ENCODE measurements at regions not wholly inside any gene's neighbourhood (a gene's known extent, or its start where the extent isn't known, plus 50 kb on each side); places are given as distances from the start of the nearest gene placed in this dataset.
A peak's percentile ranks its signal among the peaks of the same experiment; 100 is the strongest.

GRCh38 chr2:219851169-219851568 lies 223.7 kb downstream of the SLC4A3 start:
- H3K9ac ChIP-seq (ENCODE audit: low read length) = no peak overlapping the region
- no peak overlapping the region for H3K23ac ChIP-seq (ENCODE audit: low read length)
- no peak overlapping the region for H2BK5ac ChIP-seq (ENCODE audit: low read length)
- no peak overlapping the region for H3K27ac ChIP-seq (ENCODE audit: low read depth, low read length)
- H4K5ac ChIP-seq (ENCODE audit: low read length) = no peak overlapping the region
- H3K4me1 ChIP-seq (ENCODE audit: control insufficient read depth, low read depth, low read length) = peaks cover 3% of the 10 kb centered on the region
- H3K18ac ChIP-seq (ENCODE audit: low read length) = no peak overlapping the region
- no peaks in the 10 kb centered on the region for H3K79me1 ChIP-seq (ENCODE audit: low read length)
- no peak overlapping the region for H3K4me2 ChIP-seq (ENCODE audit: low read length)
- DNase-seq = peak; percentile 58
- no peaks in the 10 kb centered on the region for H3K79me2 ChIP-seq (ENCODE audit: control insufficient read depth, insufficient read depth, low read length)
- H3K4ac ChIP-seq (ENCODE audit: low read depth, low read length) = no peak overlapping the region
- H4K8ac ChIP-seq (ENCODE audit: low read depth, low read length) = no peak overlapping the region
- no peak overlapping the region for H3K4me3 ChIP-seq (ENCODE audit: low read length)
- no peak overlapping the region for H2AK5ac ChIP-seq (ENCODE audit: low read length)
- WGBS (ENCODE audit: extremely low coverage, insufficient coverage, low lambda C conversion rate) = no CpG with 5 or more reads among the region's 6 CpGs
- no peak overlapping the region for H2BK120ac ChIP-seq (ENCODE audit: low read depth, low read length)
- H3K36me3 ChIP-seq (ENCODE audit: control insufficient read depth, insufficient read depth, low read length) = no peaks in the 10 kb centered on the region
- H3K56ac ChIP-seq (ENCODE audit: low read length) = no peak overlapping the region
- H3K27me3 ChIP-seq (ENCODE audit: insufficient read depth, low read length, poor library complexity) = no peaks in the 10 kb centered on the region
- H2BK15ac ChIP-seq (replicated peaks; ENCODE audit: low read depth) = no peak overlapping the region

- H3K4me2 ChIP-seq (ENCODE audit: low read length) = no peak overlapping the region
- peaks cover 3% of the 10 kb centered on the region for H3K4me1 ChIP-seq (ENCODE audit: control insufficient read depth, low read depth, low read length)
- H2AK5ac ChIP-seq (ENCODE audit: low read length) = no peak overlapping the region
- no peak overlapping the region for H3K18ac ChIP-seq (ENCODE audit: low read length)
- no CpG with 5 or more reads among the region's 22 CpGs for WGBS (ENCODE audit: extremely low coverage, insufficient coverage, low lambda C conversion rate)
- H3K79me1 ChIP-seq (ENCODE audit: low read length) = no peaks in the 10 kb centered on the region
- H2BK15ac ChIP-seq (replicated peaks; ENCODE audit: low read depth) = no peak overlapping the region
- no peak overlapping the region for H3K9ac ChIP-seq (ENCODE audit: low read length)
- no peak overlapping the region for H3K23ac ChIP-seq (ENCODE audit: low read length)
- no peak overlapping the region for H2BK120ac ChIP-seq (ENCODE audit: low read depth, low read length)
- no peak overlapping the region for H3K4ac ChIP-seq (ENCODE audit: low read depth, low read length)
- no peaks in the 10 kb centered on the region for H3K79me2 ChIP-seq (ENCODE audit: control insufficient read depth, insufficient read depth, low read length)
- no peak overlapping the region for H4K8ac ChIP-seq (ENCODE audit: low read depth, low read length)
- H4K5ac ChIP-seq (ENCODE audit: low read length) = no peak overlapping the region
- no peaks in the 10 kb centered on the region for H3K27me3 ChIP-seq (ENCODE audit: insufficient read depth, low read length, poor library complexity)
- no peak overlapping the region for H3K27ac ChIP-seq (ENCODE audit: low read depth, low read length)
- H3K56ac ChIP-seq (ENCODE audit: low read length) = no peak overlapping the region
- DNase-seq = no peak
- no peak overlapping the region for H2BK5ac ChIP-seq (ENCODE audit: low read length)
- no peaks in the 10 kb centered on the region for H3K36me3 ChIP-seq (ENCODE audit: control insufficient read depth, insufficient read depth, low read length)
- no peak overlapping the region for H3K4me3 ChIP-seq (ENCODE audit: low read length)
Observed at GRCh38 chr2:219851801-219852481, 224.5 kb downstream of the SLC4A3 start.

DNA sequence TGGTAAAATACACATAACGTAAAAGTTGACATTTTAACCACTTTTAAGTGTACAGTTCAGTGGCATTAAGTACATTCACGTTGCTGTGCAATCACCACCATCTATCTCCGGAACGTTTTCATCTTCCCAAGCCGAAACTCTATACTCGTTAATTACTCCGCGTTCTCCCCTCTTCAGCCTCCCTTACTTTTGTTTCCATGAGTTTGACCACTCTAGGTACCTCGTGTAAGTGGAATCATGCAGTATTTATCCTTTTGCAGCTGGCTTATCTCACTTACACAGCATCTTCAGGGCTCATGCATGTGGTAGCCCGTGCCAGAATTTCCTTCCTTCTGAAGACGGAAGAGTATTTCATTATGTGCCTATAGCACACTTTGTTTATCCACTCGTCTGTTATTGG lies 225.2 kb downstream of the SLC4A3 start:
- Histone ChIP-seq H3K79me2 (ENCODE audit: control insufficient read depth, insufficient read depth, low read length) (no peaks in the 10 kb centered on the region), H3K56ac (ENCODE audit: low read length) (no peak overlapping the region), H4K5ac (ENCODE audit: low read length) (no peak overlapping the region), H3K79me1 (ENCODE audit: low read length) (no peaks in the 10 kb centered on the region), H3K27me3 (ENCODE audit: insufficient read depth, low read length, poor library complexity) (no peaks in the 10 kb centered on the region), H2AK5ac (ENCODE audit: low read length) (no peak overlapping the region), H3K4me2 (ENCODE audit: low read length) (no peak overlapping the region), H3K27ac (ENCODE audit: low read depth, low read length) (no peak overlapping the region), H2BK120ac (ENCODE audit: low read depth, low read length) (no peak overlapping the region), H3K9ac (ENCODE audit: low read length) (no peak overlapping the region), H3K4ac (ENCODE audit: low read depth, low read length) (no peak overlapping the region), H3K18ac (ENCODE audit: low read length) (no peak overlapping the region), H4K8ac (ENCODE audit: low read depth, low read length) (no peak overlapping the region), H3K23ac (ENCODE audit: low read length) (no peak overlapping the region), H3K36me3 (ENCODE audit: control insufficient read depth, insufficient read depth, low read length) (no peaks in the 10 kb centered on the region), H3K4me1 (ENCODE audit: control insufficient read depth, low read depth, low read length) (peaks cover 3% of the 10 kb centered on the region), H2BK15ac (replicated peaks; ENCODE audit: low read depth) (no peak overlapping the region), H2BK5ac (ENCODE audit: low read length) (no peak overlapping the region), H3K4me3 (ENCODE audit: low read length) (no peak overlapping the region)
- DNase-seq = no peak
- WGBS (ENCODE audit: extremely low coverage, insufficient coverage, low lambda C conversion rate) = no CpG with 5 or more reads among the region's 12 CpGs

GRCh38 chr2:219856602-219857001 lies 229.2 kb downstream of the SLC4A3 start:
- Histone ChIP-seq H3K79me2 (ENCODE audit: control insufficient read depth, insufficient read depth, low read length) (no peaks in the 10 kb centered on the region), H3K56ac (ENCODE audit: low read length) (no peak overlapping the region), H3K36me3 (ENCODE audit: control insufficient read depth, insufficient read depth, low read length) (no peaks in the 10 kb centered on the region), H3K23ac (ENCODE audit: low read length) (no peak overlapping the region), H3K9ac (ENCODE audit: low read length) (no peak overlapping the region), H3K4me3 (ENCODE audit: low read length) (no peak overlapping the region), H2AK5ac (ENCODE audit: low read length) (no peak overlapping the region), H2BK5ac (ENCODE audit: low read length) (no peak overlapping the region), H3K4me2 (ENCODE audit: low read length) (no peak overlapping the region), H3K18ac (ENCODE audit: low read length) (no peak overlapping the region), H4K5ac (ENCODE audit: low read length) (no peak overlapping the region), H3K79me1 (ENCODE audit: low read length) (no peaks in the 10 kb centered on the region), H2BK15ac (replicated peaks; ENCODE audit: low read depth) (no peak overlapping the region), H3K4ac (ENCODE audit: low read depth, low read length) (no peak overlapping the region), H4K8ac (ENCODE audit: low read depth, low read length) (no peak overlapping the region), H3K27me3 (ENCODE audit: insufficient read depth, low read length, poor library complexity) (no peaks in the 10 kb centered on the region), H2BK120ac (ENCODE audit: low read depth, low read length) (no peak overlapping the region), H3K4me1 (ENCODE audit: control insufficient read depth, low read depth, low read length) (peaks cover 3% of the 10 kb centered on the region), H3K27ac (ENCODE audit: low read depth, low read length) (no peak overlapping the region)
- DNase-seq = no peak
- no CpG with 5 or more reads among the region's 3 CpGs for WGBS (ENCODE audit: extremely low coverage, insufficient coverage, low lambda C conversion rate)

- no peak overlapping the region for H3K9ac ChIP-seq (ENCODE audit: low read length)
- H4K8ac ChIP-seq (ENCODE audit: low read depth, low read length) = no peak overlapping the region
- no peaks in the 10 kb centered on the region for H3K4me1 ChIP-seq (ENCODE audit: control insufficient read depth, low read depth, low read length)
- no peak overlapping the region for H4K5ac ChIP-seq (ENCODE audit: low read length)
- no peak overlapping the region for H3K56ac ChIP-seq (ENCODE audit: low read length)
- H3K4ac ChIP-seq (ENCODE audit: low read depth, low read length) = no peak overlapping the region
- no peak overlapping the region for H3K18ac ChIP-seq (ENCODE audit: low read length)
- no peak overlapping the region for H2AK5ac ChIP-seq (ENCODE audit: low read length)
- no peak overlapping the region for H2BK120ac ChIP-seq (ENCODE audit: low read depth, low read length)
- no peak for DNase-seq
- no peak overlapping the region for H2BK15ac ChIP-seq (replicated peaks; ENCODE audit: low read depth)
- no peak overlapping the region for H3K27ac ChIP-seq (ENCODE audit: low read depth, low read length)
- no peaks in the 10 kb centered on the region for H3K36me3 ChIP-seq (ENCODE audit: control insufficient read depth, insufficient read depth, low read length)
- H3K23ac ChIP-seq (ENCODE audit: low read length) = no peak overlapping the region
- no peaks in the 10 kb centered on the region for H3K79me1 ChIP-seq (ENCODE audit: low read length)
- no peak overlapping the region for H2BK5ac ChIP-seq (ENCODE audit: low read length)
- no peaks in the 10 kb centered on the region for H3K79me2 ChIP-seq (ENCODE audit: control insufficient read depth, insufficient read depth, low read length)
- no peaks in the 10 kb centered on the region for H3K27me3 ChIP-seq (ENCODE audit: insufficient read depth, low read length, poor library complexity)
- H3K4me2 ChIP-seq (ENCODE audit: low read length) = no peak overlapping the region
- H3K4me3 ChIP-seq (ENCODE audit: low read length) = no peak overlapping the region
- WGBS (ENCODE audit: extremely low coverage, insufficient coverage, low lambda C conversion rate) = no CpG with 5 or more reads among the region's 4 CpGs
Observed at GRCh38 chr2:219857751-219858150, 230.3 kb downstream of the SLC4A3 start.

GRCh38 chr2:219861307-219861706 lies 233.9 kb downstream of the SLC4A3 start:
- no peaks in the 10 kb centered on the region for H3K27me3 ChIP-seq (ENCODE audit: insufficient read depth, low read length, poor library complexity)
- H3K79me2 ChIP-seq (ENCODE audit: control insufficient read depth, insufficient read depth, low read length) = no peaks in the 10 kb centered on the region
- H3K56ac ChIP-seq (ENCODE audit: low read length) = no peak overlapping the region
- no peak overlapping the region for H2BK120ac ChIP-seq (ENCODE audit: low read depth, low read length)
- no peak for DNase-seq
- no peak overlapping the region for H3K9ac ChIP-seq (ENCODE audit: low read length)
- H4K5ac ChIP-seq (ENCODE audit: low read length) = no peak overlapping the region
- H3K4me2 ChIP-seq (ENCODE audit: low read length) = no peak overlapping the region
- no peaks in the 10 kb centered on the region for H3K36me3 ChIP-seq (ENCODE audit: control insufficient read depth, insufficient read depth, low read length)
- no peaks in the 10 kb centered on the region for H3K79me1 ChIP-seq (ENCODE audit: low read length)
- no peaks in the 10 kb centered on the region for H3K4me1 ChIP-seq (ENCODE audit: control insufficient read depth, low read depth, low read length)
- no peak overlapping the region for H3K23ac ChIP-seq (ENCODE audit: low read length)
- no peak overlapping the region for H3K27ac ChIP-seq (ENCODE audit: low read depth, low read length)
- H2BK5ac ChIP-seq (ENCODE audit: low read length) = no peak overlapping the region
- no peak overlapping the region for H2BK15ac ChIP-seq (replicated peaks; ENCODE audit: low read depth)
- no CpG with 5 or more reads among the region's 3 CpGs for WGBS (ENCODE audit: extremely low coverage, insufficient coverage, low lambda C conversion rate)
- H3K18ac ChIP-seq (ENCODE audit: low read length) = no peak overlapping the region
- no peak overlapping the region for H3K4me3 ChIP-seq (ENCODE audit: low read length)
- H4K8ac ChIP-seq (ENCODE audit: low read depth, low read length) = no peak overlapping the region
- H2AK5ac ChIP-seq (ENCODE audit: low read length) = no peak overlapping the region
- H3K4ac ChIP-seq (ENCODE audit: low read depth, low read length) = no peak overlapping the region

All from mesendoderm (in vitro differentiated cells).